Upper lobe of left lung (tissue), 4 donors: ENCODE measurements at regions not wholly inside any gene's neighbourhood (a gene's known extent, or its start where the extent isn't known, plus 50 kb on each side); places are given as distances from the start of the nearest gene placed in this dataset.

Experiments
- POLR2AphosphoS5 ChIP-seq, 2 donors: sonication (generic); formaldehyde crosslinking; IDR thresholded peaks; one replicate each; pipeline ENCODE4 v1.5.1; 2017; ENCODE audit warnings: antibody characterized with exemption in 2 of 2
- TF ChIP-seq, protein P1 (sequence below), 6 experiments: fragments of 450-650 bp in 4 of 6; fragments of 200-600 bp in 2 of 6; sonication (generic) in 2 of 6; IDR thresholded peaks; one replicate each; pipeline ENCODE4 v1.5.1; 2016 to 2019; ENCODE audit warnings: antibody characterized with exemption in 6 of 6

- TF ChIP-seq, protein P1, sequence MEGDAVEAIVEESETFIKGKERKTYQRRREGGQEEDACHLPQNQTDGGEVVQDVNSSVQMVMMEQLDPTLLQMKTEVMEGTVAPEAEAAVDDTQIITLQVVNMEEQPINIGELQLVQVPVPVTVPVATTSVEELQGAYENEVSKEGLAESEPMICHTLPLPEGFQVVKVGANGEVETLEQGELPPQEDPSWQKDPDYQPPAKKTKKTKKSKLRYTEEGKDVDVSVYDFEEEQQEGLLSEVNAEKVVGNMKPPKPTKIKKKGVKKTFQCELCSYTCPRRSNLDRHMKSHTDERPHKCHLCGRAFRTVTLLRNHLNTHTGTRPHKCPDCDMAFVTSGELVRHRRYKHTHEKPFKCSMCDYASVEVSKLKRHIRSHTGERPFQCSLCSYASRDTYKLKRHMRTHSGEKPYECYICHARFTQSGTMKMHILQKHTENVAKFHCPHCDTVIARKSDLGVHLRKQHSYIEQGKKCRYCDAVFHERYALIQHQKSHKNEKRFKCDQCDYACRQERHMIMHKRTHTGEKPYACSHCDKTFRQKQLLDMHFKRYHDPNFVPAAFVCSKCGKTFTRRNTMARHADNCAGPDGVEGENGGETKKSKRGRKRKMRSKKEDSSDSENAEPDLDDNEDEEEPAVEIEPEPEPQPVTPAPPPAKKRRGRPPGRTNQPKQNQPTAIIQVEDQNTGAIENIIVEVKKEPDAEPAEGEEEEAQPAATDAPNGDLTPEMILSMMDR (IDR thresholded peaks at IDR 0.05): no peak
- TF ChIP-seq POLR2AphosphoS5 (IDR thresholded peaks at IDR 0.05): no peak
Measured at GRCh38 chr2:235240574-235240973, 253.3 kb upstream of the AGAP1 start.
